Kidney tubule cell (primary cell): ENCODE measurements at regions not wholly inside any gene's neighbourhood (a gene's known extent, or its start where the extent isn't known, plus 50 kb on each side); places are given as distances from the start of the nearest gene placed in this dataset.
A peak's percentile ranks its signal among the peaks of the same experiment; 100 is the strongest.
"Not testable (repeated sequence)": the region's sequence is repeated elsewhere in the genome, so short reads cannot be mapped to it uniquely, and the experiment has no call there.

Source experiments
- DNase-seq: peaks from one replicate; pipeline ENCODE4 v3.0.0-alpha.2; 2018; ENCODE audit warnings: low spot score

GRCh38 chr2:203585516-203585915 lies 50.4 kb upstream of the RAPH1 start:
- DNase-seq = no peak

DNA sequence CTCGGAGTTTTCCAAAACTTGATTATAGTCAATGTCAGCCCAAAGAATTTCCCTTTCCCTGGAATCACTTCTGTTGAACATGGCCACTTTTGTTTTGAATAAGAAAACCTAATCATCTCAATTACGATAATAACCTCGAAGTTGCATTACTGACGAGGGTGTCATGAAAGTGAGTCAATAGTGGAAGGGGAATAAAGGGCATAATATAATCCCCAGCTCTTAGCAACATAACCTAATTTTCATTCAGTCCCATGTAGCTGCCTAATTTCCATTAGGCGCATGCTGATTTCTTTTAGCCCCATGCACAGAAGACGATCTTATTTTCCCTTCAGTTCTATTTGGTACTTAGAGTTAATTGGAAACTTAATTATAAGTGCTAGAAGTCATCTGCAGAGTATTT lies 51.1 kb upstream of the RAPH1 start:
- DNase-seq = no peak

DNA sequence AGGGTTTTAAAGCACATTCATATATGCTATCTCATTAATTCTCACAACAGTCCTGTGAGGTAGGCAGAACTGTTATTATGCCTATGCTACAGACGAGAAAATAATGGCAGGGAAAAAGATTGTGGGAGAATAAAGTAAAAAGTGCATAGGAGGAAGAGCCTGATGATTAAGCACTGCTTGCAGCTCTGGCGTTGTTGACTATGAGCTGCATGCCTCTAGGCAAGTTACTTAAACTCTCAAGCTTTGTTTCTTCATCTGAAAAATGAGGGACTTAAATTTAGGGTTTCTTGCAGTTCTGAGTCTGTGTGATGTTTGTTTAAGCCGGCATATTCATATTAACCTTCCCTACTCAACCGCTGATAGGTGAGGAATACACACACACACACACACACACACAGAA lies 51.6 kb upstream of the RAPH1 start:
- no peak for DNase-seq

DNA sequence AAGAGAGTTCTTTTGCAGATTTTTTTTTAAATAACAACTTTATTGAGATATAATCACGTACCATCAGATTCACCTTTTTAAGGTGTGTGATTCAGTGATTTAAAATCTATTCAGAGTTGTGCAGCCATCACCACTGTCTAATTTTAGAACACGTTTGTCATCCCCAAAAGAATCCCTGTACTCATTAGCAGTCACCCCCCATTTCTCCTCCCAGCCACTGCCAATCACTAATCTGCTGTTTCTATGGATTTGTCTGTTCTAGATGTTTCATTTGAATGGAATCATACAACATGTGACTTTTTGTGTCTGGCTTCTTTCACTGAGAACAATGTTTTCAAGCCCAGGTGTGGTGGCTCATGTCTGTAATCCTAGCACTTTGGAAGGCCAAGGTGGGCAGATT lies 55.4 kb upstream of the RAPH1 start:
- DNase-seq = peak; percentile 23

DNA sequence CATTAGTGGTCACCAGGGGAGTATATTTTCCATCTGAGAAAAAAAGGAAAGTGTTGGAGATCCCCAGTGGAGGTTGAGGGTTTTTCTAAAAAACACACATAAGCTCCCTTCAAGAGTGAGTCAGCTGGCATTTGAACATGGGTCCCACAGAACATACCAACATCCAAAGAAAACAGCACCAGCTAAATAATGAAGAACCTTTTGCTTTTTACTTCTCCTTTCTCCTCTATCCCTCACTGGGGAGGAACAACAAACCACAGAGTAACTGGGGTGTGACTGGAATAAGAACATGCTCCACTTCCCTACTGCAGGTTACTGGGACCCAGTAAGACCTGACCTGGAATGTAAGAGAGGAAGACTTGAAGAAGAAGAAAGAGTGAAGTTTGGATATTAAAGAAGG lies 56.5 kb upstream of the RAPH1 start:
- DNase-seq = peak; percentile 72

- DNase-seq = no peak
Measured at GRCh38 chr2:203592470-203592869, 57.4 kb upstream of the RAPH1 start.

DNA sequence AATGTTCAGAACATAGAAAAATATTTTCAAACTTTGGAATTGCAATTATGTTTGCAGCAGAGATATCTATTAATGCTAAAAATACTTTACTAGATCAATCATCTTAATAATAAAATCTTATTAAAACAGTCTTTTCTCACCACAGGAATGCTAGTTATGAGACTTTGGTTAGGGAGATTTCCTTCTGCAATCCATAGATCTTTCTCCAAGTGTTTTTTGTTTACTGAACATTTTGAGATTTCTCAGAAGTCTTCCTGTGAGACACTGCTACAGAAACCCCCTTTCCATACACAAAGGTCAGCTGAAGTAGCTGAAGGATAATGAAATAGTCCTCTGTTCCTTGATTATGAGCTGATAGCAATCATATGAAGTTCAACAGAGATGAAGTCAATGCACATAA lies 59.4 kb upstream of the RAPH1 start:
- no peak for DNase-seq

- no peak for DNase-seq
Measured at GRCh38 chr2:203596183-203596582, 61.1 kb upstream of the RAPH1 start.

DNA sequence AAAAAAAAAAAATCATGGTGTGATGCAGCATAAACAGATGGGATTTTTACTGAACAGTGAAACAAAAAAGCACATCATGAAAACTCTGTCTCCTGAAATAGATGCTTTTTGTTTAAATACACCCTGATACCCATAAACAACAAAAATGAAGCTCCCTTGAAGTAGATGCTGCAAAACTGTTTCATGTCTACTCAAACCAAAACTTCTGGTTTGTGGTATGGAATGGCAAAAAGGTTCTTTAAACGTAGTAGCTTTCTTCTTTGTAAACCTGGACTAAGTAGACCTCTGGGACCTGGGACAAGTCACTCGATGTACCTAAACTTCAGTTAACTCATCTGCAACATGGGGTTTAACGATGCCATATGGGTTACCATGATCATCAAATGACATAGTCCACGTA lies 64.4 kb upstream of the RAPH1 start:
- DNase-seq = no peak

GRCh38 chr2:203600286-203600685 lies 65.2 kb upstream of the RAPH1 start:
- no peak for DNase-seq

GRCh38 chr2:203603456-203604389 lies 68.6 kb upstream of the RAPH1 start:
- no peak for DNase-seq

DNA sequence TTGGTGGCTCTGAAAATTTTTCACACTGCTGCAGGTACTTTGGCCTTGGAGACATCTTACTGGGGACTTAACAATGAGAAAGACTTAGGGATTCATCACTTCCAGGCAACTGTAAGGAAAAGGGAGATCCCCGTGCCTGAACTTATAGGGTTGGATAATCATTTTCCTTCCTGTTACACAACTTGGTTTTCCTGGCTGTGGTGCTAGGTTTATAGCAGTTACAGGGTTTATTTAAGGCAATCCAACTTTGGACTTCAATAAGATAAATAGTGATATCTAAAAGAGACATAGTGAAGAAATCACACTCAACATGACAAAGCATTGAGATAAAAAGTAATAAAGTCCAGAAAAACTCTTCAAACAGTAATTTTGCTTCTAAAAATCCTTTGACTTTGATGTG lies 70.2 kb upstream of the RAPH1 start:
- DNase-seq = no peak

GRCh38 chr2:203606051-203606450 lies 71.0 kb upstream of the RAPH1 start:
- no peak for DNase-seq

GRCh38 chr2:203610558-203610957 lies 75.5 kb upstream of the RAPH1 start:
- DNase-seq = no peak

GRCh38 chr2:203612246-203612645 lies 77.1 kb upstream of the RAPH1 start:
- DNase-seq = peak; percentile 63

GRCh38 chr2:203619267-203619878 lies 84.3 kb upstream of the RAPH1 start:
- no peak for DNase-seq

- DNase-seq = no peak
Measured at GRCh38 chr2:203621981-203622515, 84.4 kb upstream of the CD28 start.

- peak; percentile 84 for DNase-seq
Measured at GRCh38 chr2:203623096-203623495, 83.3 kb upstream of the CD28 start.

DNA sequence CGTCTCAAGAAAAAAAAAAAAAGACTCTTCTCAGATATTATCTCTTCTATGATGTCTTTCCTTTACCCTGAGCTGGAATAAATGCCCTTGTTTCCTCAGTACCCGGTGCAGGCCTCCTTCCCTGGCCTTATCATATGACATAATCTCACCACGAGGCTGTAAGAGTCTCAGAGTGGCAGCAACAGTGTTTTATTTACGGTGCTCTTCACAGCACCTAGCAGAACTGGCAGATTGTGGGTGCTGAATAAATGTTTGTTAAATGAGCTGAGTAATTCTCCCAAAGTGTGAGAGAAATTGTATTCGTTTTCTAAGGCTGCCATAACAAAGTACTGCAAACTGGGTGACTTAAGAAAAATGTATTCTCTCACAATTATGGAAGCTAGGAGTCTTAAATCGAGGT lies 82.8 kb upstream of the CD28 start:
- DNase-seq = peak; percentile 45

DNA sequence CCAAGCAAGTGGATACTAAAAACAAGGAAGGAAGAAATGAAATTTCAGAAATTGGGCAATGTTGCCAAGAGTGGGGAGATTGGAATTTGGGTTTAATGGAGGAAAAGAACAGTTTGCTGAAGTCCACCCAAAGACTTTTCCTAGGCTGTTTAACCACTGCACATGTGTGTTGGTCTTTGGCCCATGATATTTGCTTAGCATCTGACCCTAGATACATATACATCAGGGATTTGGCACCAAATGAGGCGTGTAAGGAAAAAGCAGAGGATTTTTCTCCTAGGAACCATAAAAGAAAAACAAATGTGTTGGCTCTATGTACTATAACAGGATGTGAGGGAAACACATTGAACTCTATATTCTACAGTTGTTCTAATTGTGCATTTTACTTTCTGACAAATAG lies 80.7 kb upstream of the CD28 start:
- DNase-seq = no peak

DNA sequence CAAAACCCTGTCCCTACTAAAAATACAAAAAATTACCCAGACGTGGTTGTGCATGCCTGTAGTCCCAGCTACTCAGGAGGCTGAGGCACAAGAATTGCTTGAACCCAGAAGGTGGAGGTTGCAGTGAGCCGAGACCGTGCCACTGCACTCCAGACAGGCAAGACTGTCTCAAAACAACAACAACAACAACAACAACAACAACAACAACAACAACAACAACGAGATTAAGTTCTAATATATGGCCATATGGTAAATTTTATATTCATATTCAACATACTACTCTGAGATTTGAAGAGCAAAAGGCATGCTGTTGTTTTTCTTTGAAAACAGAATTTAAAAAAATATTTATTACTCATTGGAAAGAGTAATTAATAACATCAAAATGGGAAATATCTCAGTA lies 80.2 kb upstream of the CD28 start:
- not testable (repeated sequence) for DNase-seq

GRCh38 chr2:203626952-203627681 lies 79.3 kb upstream of the CD28 start:
- no peak for DNase-seq

DNA sequence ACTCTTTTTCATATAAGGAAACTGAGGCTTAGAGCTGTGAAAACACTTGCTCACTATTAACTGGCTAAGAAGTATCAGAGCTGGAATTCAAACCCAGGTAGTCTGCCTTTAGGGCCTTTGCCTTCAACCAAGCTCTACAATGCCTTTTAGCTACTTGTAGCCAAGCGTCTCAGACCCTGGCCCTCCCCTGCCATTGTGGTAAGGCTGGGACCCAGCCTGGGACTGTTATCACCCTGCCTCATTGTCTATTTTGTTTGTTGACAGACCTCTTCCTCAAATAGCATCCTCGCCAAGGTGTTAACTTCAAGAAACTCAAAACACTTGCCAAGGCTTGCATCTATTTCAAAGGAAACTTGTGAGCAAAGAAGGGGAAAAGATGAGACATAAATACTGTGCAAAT lies 76.7 kb upstream of the CD28 start:
- DNase-seq = no peak
